SHP77 treated with DMSO at 0.1 percent for 48 hours (cell line): ENCODE measurements at regions not wholly inside any gene's neighbourhood (a gene's known extent, or its start where the extent isn't known, plus 50 kb on each side); places are given as distances from the start of the nearest gene placed in this dataset.

ENCODE experiments used
- DNase-seq: peaks from one replicate; lab custom pipeline; 2025; lab: John Stamatoyannopoulos, UW

DNA sequence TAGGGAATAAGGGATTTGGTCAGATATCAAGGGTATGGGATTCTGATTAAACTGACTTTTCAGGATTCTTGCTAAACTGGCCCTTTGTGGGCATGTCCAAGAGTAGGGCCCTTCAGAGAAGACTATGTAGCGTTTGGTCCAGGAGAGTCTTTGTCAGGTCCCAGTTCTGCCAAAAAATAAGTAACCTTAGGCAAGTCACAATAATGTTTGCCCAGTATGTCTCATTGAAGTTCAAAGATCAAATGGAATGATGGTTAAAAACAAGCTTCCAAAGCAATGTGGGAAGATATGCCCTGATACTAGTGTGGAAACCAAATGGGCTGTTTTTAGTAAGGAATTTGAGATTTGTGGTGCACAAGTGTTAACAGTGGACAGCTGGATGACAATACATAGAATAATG, 454.4 kb downstream of the WDR72 start:
- DNase-seq = no peak

DNA sequence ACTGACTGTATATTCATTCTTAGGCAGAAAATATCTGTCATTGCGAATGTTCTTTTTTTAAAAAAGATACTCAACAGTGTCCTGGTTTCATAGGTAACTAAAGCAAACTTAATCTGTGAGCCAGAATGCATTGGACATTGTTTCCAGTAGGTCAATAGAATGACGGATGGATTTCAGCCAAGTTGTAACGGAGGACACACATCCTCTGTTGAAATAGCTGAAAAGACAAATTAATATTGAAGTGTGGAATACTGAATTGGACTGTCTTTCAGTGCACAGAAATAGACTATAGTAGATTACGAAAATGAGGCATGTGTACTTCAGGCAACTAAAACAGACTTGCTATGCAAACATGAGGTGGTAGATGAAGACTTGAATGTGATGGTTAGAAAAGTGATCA, 461.6 kb downstream of the WDR72 start:
- no peak for DNase-seq

DNA sequence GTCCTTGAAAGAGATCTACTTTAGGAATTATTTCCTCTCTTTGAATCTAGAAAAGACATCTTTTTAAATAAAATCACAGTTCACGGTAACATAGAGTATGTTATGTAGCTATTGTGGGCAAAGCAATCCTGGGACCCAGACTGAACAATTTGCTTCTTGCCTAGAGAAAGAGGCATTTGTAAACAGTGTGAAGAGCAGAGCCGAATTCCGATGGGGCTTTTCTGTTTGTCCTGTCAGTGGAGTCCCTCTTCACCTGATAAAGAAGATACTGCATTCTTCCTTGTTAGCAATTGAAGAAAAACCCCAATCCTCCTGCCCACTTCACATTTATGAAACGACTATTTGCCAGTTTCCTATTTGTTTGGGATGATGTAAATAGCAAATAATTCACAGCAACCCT, 462.9 kb downstream of the WDR72 start:
- DNase-seq = no peak

- DNase-seq = no peak
Observed at GRCh38 chr15:53295574-53295973, 463.9 kb downstream of the WDR72 start.

- no peak for DNase-seq
Observed at GRCh38 chr15:53288542-53288941, 470.9 kb downstream of the WDR72 start.

DNA sequence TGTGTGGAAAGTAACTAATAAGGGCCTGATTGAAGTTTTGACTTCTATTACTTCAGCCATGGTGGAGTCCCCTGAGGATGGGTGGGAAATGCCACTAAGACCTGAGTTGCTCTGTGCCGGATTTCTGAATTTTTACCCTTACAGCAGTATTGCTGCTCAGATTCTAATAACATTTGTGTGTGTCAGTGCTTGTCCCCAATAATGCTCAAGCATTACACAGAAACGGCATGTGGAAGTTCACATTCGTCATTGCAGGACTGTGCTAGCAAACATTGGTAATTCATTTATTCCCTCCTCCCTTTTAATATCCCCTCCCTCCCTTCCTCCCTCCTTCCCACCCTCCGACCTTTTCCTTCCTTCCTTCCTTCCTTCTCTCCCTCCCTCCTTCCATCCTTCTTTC, 484.5 kb upstream of the ONECUT1 start:
- DNase-seq = no peak

- no peak for DNase-seq
Observed at GRCh38 chr15:53272116-53272515, 482.0 kb upstream of the ONECUT1 start.

DNA sequence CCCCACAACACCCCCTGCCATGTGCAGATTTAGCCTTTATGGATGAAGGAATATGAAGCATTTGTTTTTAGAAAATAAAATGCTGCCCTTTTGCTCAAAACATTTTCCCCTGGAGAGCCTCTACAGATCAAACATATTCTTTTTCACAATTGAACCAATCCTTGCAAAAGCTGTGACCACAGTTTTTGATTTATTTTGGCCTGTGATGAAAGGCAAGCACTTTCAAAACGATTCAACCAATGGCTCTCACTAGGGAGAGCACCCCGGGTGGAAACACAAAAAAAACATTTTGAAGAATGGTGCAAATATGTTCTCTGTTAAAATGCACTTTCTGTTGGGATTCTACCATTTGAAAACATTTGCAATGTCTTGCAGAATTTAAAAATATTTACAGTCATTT, 476.0 kb upstream of the ONECUT1 start:
- no peak for DNase-seq

DNA sequence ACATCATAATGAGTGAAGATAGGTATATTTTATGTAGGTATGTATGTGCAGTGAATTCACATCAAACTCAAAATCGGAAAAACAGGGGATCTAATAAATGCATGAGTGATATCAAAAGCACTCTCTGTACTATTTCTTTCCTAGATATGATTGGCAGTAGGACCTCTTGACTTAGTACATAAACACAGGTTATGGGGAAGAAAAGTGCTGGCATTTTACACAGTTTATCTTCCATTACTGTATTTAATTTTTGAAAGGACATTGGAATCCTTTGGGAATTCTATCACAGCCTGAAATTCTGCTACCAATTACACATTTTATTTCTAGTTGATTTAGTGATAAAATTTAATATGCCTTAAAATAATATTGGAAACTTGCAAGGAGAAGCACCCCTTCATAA, 470.5 kb upstream of the ONECUT1 start:
- no peak for DNase-seq

- no peak for DNase-seq
Observed at GRCh38 chr15:53256457-53256856, 466.3 kb upstream of the ONECUT1 start.

DNA sequence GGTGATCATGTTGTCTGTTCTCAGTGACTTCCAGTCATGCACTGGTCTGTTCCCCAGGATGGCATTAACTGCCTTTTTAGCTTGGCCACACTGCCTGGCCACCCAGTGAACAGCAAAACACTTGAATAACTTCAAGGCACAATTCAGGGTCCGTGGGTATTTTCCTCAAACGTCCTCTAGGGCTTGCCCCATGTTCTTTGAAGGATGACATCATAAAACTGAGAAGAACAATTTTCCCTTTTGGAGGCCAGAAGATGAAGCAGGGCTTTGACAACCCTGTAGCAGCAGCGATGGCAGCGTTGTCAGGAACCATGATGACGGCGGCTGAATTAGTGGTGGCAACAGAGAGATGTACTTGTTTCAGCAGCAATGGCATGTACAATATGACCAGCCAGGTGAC, 465.9 kb upstream of the ONECUT1 start:
- no peak for DNase-seq

DNA sequence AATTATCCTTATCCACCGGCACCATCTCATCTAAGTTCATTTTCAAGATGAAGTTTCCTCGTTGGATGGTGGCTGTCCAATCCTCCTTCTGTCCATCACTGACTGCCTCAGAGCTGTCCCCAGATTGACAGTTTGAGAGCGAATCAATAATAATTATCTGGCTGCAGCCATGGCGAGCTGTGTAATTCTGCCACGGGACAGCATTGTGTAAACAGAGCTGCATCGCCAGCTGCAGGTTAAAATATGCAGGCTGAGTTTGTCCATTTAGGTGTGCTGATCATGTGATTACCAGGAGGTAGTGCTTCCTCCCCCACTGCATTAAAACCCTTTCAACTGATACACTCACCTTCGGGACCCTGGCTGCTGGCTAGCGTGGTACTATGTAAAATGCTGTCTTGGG, 461.9 kb upstream of the ONECUT1 start:
- peak; percentile 2 for DNase-seq

DNA sequence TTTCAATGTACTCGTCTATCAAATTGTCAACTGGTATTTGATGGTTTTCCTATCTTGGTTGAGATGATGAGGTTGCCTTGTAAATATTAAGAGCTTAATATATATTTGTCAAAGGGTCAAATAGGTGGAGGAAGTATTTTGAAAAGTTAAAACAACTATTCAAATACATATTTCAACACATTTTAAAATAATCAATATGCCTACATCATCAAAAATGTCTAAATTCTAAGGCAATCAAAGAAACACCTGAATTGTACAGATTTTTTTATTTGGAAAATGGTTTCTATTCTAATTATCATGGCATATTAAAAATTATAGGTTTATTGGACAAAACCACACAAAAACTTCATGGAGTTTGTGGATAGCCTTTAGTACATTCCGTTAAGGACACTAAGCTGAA, 461.4 kb upstream of the ONECUT1 start:
- no peak for DNase-seq

GRCh38 chr15:53247041-53247708, 457.0 kb upstream of the ONECUT1 start:
- no peak for DNase-seq

DNA sequence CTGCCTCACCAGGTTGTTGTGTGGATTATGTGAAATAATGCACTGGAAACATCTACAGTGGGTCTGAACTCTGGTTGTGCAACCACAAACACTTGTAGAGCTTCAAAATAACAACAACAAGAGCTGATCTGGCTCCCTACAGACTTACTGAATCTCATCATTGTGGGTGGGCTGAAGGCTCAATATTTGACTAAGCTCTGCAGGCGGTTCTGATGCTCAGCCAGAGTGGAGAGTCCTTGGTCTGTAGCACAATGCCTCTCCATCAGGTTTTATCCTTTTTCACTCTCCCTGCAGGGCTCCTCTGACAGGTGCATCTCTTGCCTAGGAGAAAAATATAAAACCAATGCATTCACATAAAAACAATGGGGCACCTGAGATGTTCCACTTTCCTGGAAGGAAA, 456.3 kb upstream of the ONECUT1 start:
- no peak for DNase-seq

DNA sequence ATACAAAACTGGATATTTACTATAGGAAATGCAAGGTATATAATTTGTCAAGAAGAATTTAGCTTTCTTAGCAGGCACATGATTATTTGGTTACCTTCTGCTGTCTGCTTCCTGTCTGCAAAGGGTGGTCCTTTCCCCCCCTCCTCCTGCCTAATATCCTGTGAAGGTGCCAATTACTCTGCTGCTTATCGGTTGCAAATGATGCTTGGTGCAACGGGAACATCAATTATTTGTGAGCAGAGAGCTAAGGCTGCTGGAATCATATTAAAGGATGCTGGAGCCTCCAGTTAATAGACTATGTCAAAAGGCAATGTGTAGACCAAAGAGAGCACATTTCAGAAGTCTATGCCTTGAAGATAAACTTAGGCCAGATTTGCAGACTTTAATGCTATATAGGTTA, 443.7 kb upstream of the ONECUT1 start:
- no peak for DNase-seq

GRCh38 chr15:53230473-53230872, 440.3 kb upstream of the ONECUT1 start:
- no peak for DNase-seq

DNA sequence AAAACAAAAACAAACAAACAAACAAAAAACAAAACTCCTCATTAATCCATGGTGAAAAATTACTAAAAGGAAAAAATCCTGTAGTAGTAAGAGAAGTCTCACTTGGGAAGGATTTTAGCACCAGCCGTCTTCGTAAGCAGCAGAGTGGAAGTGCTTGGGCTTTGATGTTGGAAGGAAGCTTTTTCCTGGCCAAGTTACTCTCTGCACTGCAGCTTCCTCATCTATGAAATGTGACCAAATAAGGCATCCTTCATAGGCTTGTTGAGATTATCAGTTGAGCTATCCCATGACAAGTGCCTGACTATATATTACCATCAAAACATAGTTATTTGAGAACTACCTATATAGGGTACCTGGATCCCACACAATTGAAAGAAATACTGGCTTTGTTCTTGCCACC, 436.4 kb upstream of the ONECUT1 start:
- no peak for DNase-seq

- DNase-seq = no peak
Observed at GRCh38 chr15:53225781-53226180, 435.6 kb upstream of the ONECUT1 start.

DNA sequence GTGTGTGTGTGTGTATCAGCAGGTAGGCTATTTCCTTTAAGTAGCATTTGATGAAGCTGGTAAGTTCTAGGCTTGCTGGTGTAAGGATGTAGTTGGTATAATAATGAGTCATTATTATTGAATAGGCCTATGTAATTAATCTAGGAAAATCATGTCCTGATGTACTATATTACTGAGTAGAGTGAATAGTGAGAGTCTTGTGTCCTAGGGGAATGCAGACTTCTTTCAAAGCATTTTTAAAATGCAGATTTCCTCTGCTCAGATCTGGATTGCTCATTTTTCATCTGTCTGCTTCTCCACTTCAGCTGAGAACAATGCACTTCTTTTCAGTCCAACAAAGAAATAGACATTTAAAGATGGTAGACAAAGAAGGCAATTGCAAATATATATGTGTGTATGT, 434.2 kb upstream of the ONECUT1 start:
- DNase-seq = no peak

DNA sequence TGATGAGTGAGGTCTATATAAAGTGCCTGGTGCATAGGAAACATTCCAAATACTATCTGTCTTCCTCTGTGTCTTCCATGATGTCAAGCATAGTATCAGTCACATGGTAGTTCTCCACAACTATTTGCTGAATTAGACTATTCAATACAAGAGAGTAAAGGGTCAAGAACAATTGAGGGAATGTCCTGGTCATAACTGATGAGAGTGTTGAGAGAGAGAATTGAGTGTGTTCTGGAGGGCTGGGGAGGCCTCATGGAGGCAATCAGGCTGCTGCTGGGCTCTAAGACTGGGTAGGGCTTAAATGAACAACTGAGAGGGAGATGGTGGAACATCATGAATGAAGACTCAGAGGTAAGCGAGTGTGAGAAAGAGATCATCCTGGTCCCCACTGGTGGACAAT, 433.7 kb upstream of the ONECUT1 start:
- DNase-seq = no peak

GRCh38 chr15:53218666-53219580, 428.8 kb upstream of the ONECUT1 start:
- no peak for DNase-seq

DNA sequence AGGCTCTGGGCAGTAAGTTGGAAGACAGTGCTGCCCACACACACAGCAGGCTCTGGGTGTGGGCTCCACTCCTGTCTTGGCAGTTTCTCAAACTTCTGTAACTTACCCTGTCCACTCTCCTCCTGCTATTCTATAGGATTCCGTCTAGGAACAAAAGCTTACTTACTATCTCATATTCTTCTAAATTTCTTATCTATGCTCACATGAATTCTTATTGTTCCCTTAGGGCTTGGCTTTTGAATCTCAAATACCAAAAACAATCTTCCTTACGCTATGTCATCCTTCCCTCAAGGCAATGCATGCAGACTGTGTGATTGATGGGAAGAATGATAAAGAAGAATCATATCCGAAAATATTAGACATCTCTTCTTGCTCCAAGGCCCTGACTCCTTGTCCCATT, 425.9 kb upstream of the ONECUT1 start:
- DNase-seq = no peak

DNA sequence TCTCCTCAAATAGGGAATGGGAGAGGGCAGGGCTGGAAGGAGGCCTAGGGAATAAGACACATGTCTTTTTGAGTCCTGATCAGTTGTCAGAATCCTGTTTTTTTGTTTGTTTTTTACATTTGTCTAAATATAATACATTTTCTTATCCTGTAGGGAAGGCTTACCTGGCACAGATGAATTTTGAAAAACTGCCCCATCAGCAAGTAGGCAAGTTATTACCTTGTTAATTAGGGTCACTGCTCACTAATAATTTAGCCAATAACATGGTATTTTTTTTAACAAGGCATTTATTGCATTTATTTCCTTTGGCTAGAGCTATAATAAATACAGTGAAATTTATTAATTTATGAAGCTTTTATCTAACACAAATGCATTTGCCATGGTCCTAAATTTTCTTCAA, 423.2 kb upstream of the ONECUT1 start:
- no peak for DNase-seq
